GM23338 (cell line): ENCODE measurements at regions not wholly inside any gene's neighbourhood (a gene's known extent, or its start where the extent isn't known, plus 50 kb on each side); places are given as distances from the start of the nearest gene placed in this dataset.

ENCODE experiments used
- CTCF ChIP-seq, 2 experiments: fragments of 200-600 bp in 1 of 2; sonication (generic) in 1 of 2; conservative IDR thresholded peaks; 2 replicates each; pipeline versions ENCODE4 v1.5.1 to v1.6.1; 2016 to 2017; ENCODE audit warnings: antibody characterized with exemption in 2 of 2, low read depth in 2 of 2, mild to moderate bottlenecking in 2 of 2, moderate library complexity in 1 of 2
- EZH2 ChIP-seq: fragments of 200-600 bp; sonication (generic); IDR thresholded peaks from one replicate; pipeline ENCODE4 v1.8.0; 2017; ENCODE audit warnings: antibody characterized with exemption, mild to moderate bottlenecking, low read depth; ENCODE audit not compliant: unreplicated experiment
- POLR2AphosphoS5 ChIP-seq: IDR thresholded peaks from 2 replicates; pipeline ENCODE4 v1.6.1; 2016; ENCODE audit warnings: antibody characterized with exemption, low read depth
- ZNF114 ChIP-seq: fragments of 250-450 bp; sonication (Bioruptor Pico); IDR thresholded peaks from 2 replicates; pipeline ENCODE4 v1.5.0; 2020; ENCODE audit warnings: mild to moderate bottlenecking, moderate library complexity

- TF ChIP-seq CTCF (conservative IDR thresholded peaks at IDR 0.05; ENCODE audit: low read depth in 2 of 2) = no peak
- TF ChIP-seq ZNF114 (CRISPR knock-in tag) = no peak
- TF ChIP-seq POLR2AphosphoS5 = no peak
- TF ChIP-seq EZH2 = no peak
Observed at GRCh38 chr13:50452756-50453155, 390.7 kb downstream of the DLEU7 start.
